ENCODE measurements at regions not wholly inside any gene's neighbourhood (a gene's known extent, or its start where the extent isn't known, plus 50 kb on each side); places are given as distances from the start of the nearest gene placed in this dataset.

DNA sequence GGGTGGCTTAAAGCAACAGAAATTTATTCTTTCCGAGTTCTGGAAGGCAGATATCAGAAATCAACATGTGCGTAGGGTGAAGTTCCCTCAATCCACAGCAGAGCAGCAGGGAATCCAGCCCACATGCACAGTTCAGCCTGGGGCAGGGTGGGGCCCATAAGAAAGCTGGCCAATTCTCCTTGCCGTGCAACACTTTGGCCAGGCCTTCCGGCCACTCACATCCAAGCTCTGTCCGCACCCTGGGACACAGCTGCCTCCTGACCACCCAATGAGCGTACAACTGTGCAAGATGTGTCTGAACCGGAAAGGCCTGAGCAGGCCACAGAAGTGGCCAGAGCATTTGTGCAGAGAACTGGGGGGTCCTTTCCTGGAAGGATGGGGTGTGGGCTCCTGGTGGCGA lies 274.9 kb downstream of the GADD45G start:
- H3K4me2 ChIP-seq (ENCODE audit: low read length) = no peak overlapping the region
- no peak overlapping the region for H3K9ac ChIP-seq (ENCODE audit: low read length)
- POLR2A ChIA-PET = no interaction called here
- no peaks in the 10 kb centered on the region for H4K20me1 ChIP-seq (ENCODE audit: insufficient read depth)
- no peak overlapping the region for H3K4me3 ChIP-seq (replicated peaks in 1 of 2; ENCODE audit: low read depth in 1 of 2, low read length in 2 of 2)
- no peaks in the 10 kb centered on the region for H3K79me2 ChIP-seq (ENCODE audit: insufficient read depth, low read length)
- no peaks in the 10 kb centered on the region for H3K9me2 ChIP-seq (ENCODE audit: insufficient read depth)
- no peaks in the 10 kb centered on the region for H3K27me3 ChIP-seq (ENCODE audit: insufficient read depth, low read length)
- H2AFZ ChIP-seq (ENCODE audit: low read depth, low read length, poor library complexity, severe bottlenecking) = no peak overlapping the region
- no peaks in the 10 kb centered on the region for H3K9me3 ChIP-seq (ENCODE audit: control insufficient read depth in 1 of 2, insufficient read depth in 1 of 2, low read depth in 1 of 2, low read length in 2 of 2)
- DNase-seq (ENCODE audit: low read depth, low spot score) (no peak), ATAC-seq (no peak)
- RAD21 ChIA-PET (ENCODE audit: low non-redundant PET in 1 of 2, low total read pairs in 2 of 2, uncharacterized antibody in 2 of 2, unreplicated experiment in 2 of 2) = no interaction called here
- H3K36me3 ChIP-seq (ENCODE audit: control insufficient read depth in 1 of 2, insufficient read depth in 2 of 2, low read length in 2 of 2) = no peaks in the 10 kb centered on the region
- no peak overlapping the region for H3K27ac ChIP-seq (ENCODE audit: low read depth, low read length)
- H3K4me1 ChIP-seq (ENCODE audit: control insufficient read depth in 1 of 2, insufficient read depth in 2 of 2, low read length in 2 of 2) = no peaks in the 10 kb centered on the region
- TF ChIP-seq ZNF274 (IDR thresholded peaks at IDR 0.05; ENCODE audit: low read depth, low read length) (no peak), CBX3 (IDR thresholded peaks at IDR 0.05; ENCODE audit: low read depth) (no peak), YY1 (IDR thresholded peaks at IDR 0.05; ENCODE audit: extremely low read depth, insufficient replicate concordance, low read depth, low read length) (no peak), EGR1 (IDR thresholded peaks at IDR 0.05; ENCODE audit: low read depth) (no peak), ATF3 (IDR thresholded peaks at IDR 0.05) (no peak)
- TF ChIP-seq, protein P1, sequence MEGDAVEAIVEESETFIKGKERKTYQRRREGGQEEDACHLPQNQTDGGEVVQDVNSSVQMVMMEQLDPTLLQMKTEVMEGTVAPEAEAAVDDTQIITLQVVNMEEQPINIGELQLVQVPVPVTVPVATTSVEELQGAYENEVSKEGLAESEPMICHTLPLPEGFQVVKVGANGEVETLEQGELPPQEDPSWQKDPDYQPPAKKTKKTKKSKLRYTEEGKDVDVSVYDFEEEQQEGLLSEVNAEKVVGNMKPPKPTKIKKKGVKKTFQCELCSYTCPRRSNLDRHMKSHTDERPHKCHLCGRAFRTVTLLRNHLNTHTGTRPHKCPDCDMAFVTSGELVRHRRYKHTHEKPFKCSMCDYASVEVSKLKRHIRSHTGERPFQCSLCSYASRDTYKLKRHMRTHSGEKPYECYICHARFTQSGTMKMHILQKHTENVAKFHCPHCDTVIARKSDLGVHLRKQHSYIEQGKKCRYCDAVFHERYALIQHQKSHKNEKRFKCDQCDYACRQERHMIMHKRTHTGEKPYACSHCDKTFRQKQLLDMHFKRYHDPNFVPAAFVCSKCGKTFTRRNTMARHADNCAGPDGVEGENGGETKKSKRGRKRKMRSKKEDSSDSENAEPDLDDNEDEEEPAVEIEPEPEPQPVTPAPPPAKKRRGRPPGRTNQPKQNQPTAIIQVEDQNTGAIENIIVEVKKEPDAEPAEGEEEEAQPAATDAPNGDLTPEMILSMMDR (IDR thresholded peaks at IDR 0.05 in 2 of 3, conservative IDR thresholded peaks at IDR 0.05 in 1 of 3; ENCODE audit: borderline replicate concordance in 1 of 3, insufficient read depth in 1 of 3, low read depth in 2 of 3, low read length in 2 of 3) = no peak
- no TSS peak for BruUV-seq (replicated peaks)
- CTCF ChIA-PET = no interaction called here
- intact Hi-C loops (cut with micrococcal nuclease) = no loop called here

- ATAC-seq = no peak
- Histone ChIP-seq H3K27me3 (ENCODE audit: insufficient read depth, low read length) (no peaks in the 10 kb centered on the region), H3K9me2 (ENCODE audit: insufficient read depth) (no peaks in the 10 kb centered on the region), H3K79me2 (ENCODE audit: insufficient read depth, low read length) (no peaks in the 10 kb centered on the region), H3K9ac (ENCODE audit: low read length) (no peak overlapping the region), H3K4me3 (replicated peaks in 1 of 2; ENCODE audit: low read depth in 1 of 2, low read length in 2 of 2) (no peak overlapping the region), H3K9me3 (ENCODE audit: control insufficient read depth in 1 of 2, insufficient read depth in 1 of 2, low read depth in 1 of 2, low read length in 2 of 2) (no peaks in the 10 kb centered on the region), H3K4me1 (ENCODE audit: control insufficient read depth in 1 of 2, insufficient read depth in 2 of 2, low read length in 2 of 2) (no peaks in the 10 kb centered on the region), H4K20me1 (ENCODE audit: insufficient read depth) (no peaks in the 10 kb centered on the region), H3K4me2 (ENCODE audit: low read length) (no peak overlapping the region), H2AFZ (ENCODE audit: low read depth, low read length, poor library complexity, severe bottlenecking) (no peak overlapping the region), H3K27ac (ENCODE audit: low read depth, low read length) (no peak overlapping the region), H3K36me3 (ENCODE audit: control insufficient read depth in 1 of 2, insufficient read depth in 2 of 2, low read length in 2 of 2) (no peaks in the 10 kb centered on the region)
- BruUV-seq (replicated peaks) = no TSS peak
- intact Hi-C loops (cut with micrococcal nuclease) = no loop called here
- CTCF ChIA-PET = no interaction called here
- POLR2A ChIA-PET = no interaction called here
- no peak for DNase-seq (ENCODE audit: low read depth, low spot score)
- RAD21 ChIA-PET (ENCODE audit: low non-redundant PET in 1 of 2, low total read pairs in 2 of 2, uncharacterized antibody in 2 of 2, unreplicated experiment in 2 of 2) = no interaction called here
- no peak for TF ChIP-seq ELF1 (IDR thresholded peaks at IDR 0.05; ENCODE audit: borderline replicate concordance, low read depth)
- no peak for TF ChIP-seq SP1 (IDR thresholded peaks at IDR 0.05; ENCODE audit: low read depth)
- TF ChIP-seq CEBPB (IDR thresholded peaks at IDR 0.05; ENCODE audit: low read depth) = no peak
- no peak for TF ChIP-seq SIN3A (IDR thresholded peaks at IDR 0.05; ENCODE audit: low read depth)
- no peak for TF ChIP-seq ATF3 (IDR thresholded peaks at IDR 0.05)
- TF ChIP-seq YY1 (IDR thresholded peaks at IDR 0.05; ENCODE audit: extremely low read depth, insufficient replicate concordance, low read depth, low read length) = no peak
- no peak for TF ChIP-seq FOSL1 (IDR thresholded peaks at IDR 0.05; ENCODE audit: low read depth)
- TF ChIP-seq ZFX (IDR thresholded peaks at IDR 0.05) = no peak
- TF ChIP-seq RAD21 (IDR thresholded peaks at IDR 0.05; ENCODE audit: low read depth) = no peak
- TF ChIP-seq, protein P1 (IDR thresholded peaks at IDR 0.05 in 2 of 3, conservative IDR thresholded peaks at IDR 0.05 in 1 of 3; ENCODE audit: borderline replicate concordance in 1 of 3, insufficient read depth in 1 of 3, low read depth in 2 of 3, low read length in 2 of 3) = no peak
- TF ChIP-seq ZBTB33 (IDR thresholded peaks at IDR 0.05; ENCODE audit: extremely low read depth, insufficient replicate concordance, low read length) = no peak
- no peak for TF ChIP-seq EGR1 (IDR thresholded peaks at IDR 0.05; ENCODE audit: low read depth)
Observed at GRCh38 chr9:89880161-89880560, 275.3 kb downstream of the GADD45G start.
